Neural cell (in vitro differentiated cells): ENCODE measurements at regions not wholly inside any gene's neighbourhood (a gene's known extent, or its start where the extent isn't known, plus 50 kb on each side); places are given as distances from the start of the nearest gene placed in this dataset.

Experiments
- H2AFZ ChIP-seq: fragments of 200-600, 300-800 bp; sonication (generic), shearing (Covaris generic); 2 replicates; pipeline ENCODE4 v1.6.0; 2014; ENCODE audit warnings: low read depth, mild to moderate bottlenecking, antibody characterized with exemption, low read length, moderate library complexity
- H3F3A ChIP-seq: fragments of 200-600 bp; shearing (Covaris generic); 2 replicates; pipeline ENCODE4 v1.6.1; 2016; ENCODE audit warnings: mild to moderate bottlenecking, moderate library complexity, mixed read lengths, antibody characterized with exemption, low read length; ENCODE audit not compliant: insufficient read depth, poor library complexity, severe bottlenecking
- H3K27ac ChIP-seq: fragments of 200-600, 300-800 bp; sonication (generic), shearing (Covaris generic); 2 replicates; pipeline ENCODE4 v1.5.1; 2014; ENCODE audit warnings: mild to moderate bottlenecking, low read length, moderate library complexity
- H3K27me3 ChIP-seq: fragments of 300-800, 200-600 bp; sonication (generic), shearing (Covaris generic); 2 replicates; pipeline ENCODE4 v1.6.0; 2014; ENCODE audit warnings: mild to moderate bottlenecking, low read depth, low read length, moderate library complexity; ENCODE audit not compliant: insufficient read depth
- H3K36me3 ChIP-seq: fragments of 300-800, 200-600 bp; sonication (generic), shearing (Covaris generic); 2 replicates; pipeline ENCODE4 v1.5.1; 2014; ENCODE audit warnings: mild to moderate bottlenecking, antibody characterized with exemption, low read length, moderate library complexity; ENCODE audit not compliant: insufficient read depth
- H3K4me2 ChIP-seq: fragments of 300-800, 200-600 bp; sonication (generic), shearing (Covaris generic); 2 replicates; pipeline ENCODE4 v1.6.0; 2014; ENCODE audit warnings: mild to moderate bottlenecking, low read length
- H3K4me3 ChIP-seq: fragments of 300-800, 200-600 bp; sonication (generic), shearing (Covaris generic); 2 replicates; pipeline ENCODE4 v1.5.1; 2014; ENCODE audit warnings: mild to moderate bottlenecking, low read length, moderate library complexity
- H3K79me2 ChIP-seq: fragments of 200-600 bp; shearing (Covaris generic); replicated peaks from 2 replicates; pipeline ENCODE4 v1.6.0; 2014; ENCODE audit warnings: mild to moderate bottlenecking, low read length, moderate library complexity; ENCODE audit not compliant: insufficient read depth
- H3K9ac ChIP-seq: fragments of 300-800, 200-600 bp; sonication (generic), shearing (Covaris generic); 2 replicates; pipeline ENCODE4 v1.6.1; 2016; ENCODE audit warnings: mild to moderate bottlenecking, low read length, mixed read lengths
- H3K9me2 ChIP-seq: fragments of 200-600 bp; shearing (Covaris generic); 2 replicates; pipeline ENCODE4 v1.6.1; 2016; ENCODE audit warnings: mild to moderate bottlenecking, low read length, mixed read lengths; ENCODE audit not compliant: insufficient read depth
- H3K9me3 ChIP-seq: fragments of 200-600, 300-800 bp; sonication (generic), shearing (Covaris generic); 2 replicates; pipeline ENCODE4 v1.6.1; 2016; ENCODE audit warnings: mild to moderate bottlenecking, mixed run types, low read length, moderate library complexity, mixed read lengths
- H4K20me1 ChIP-seq: fragments of 200-600 bp; shearing (Covaris generic); 2 replicates; pipeline ENCODE4 v1.6.1; 2016; ENCODE audit warnings: mild to moderate bottlenecking, mixed run types; ENCODE audit not compliant: insufficient read depth
- CTCF ChIP-seq: fragments of 450-650 bp; IDR thresholded peaks from 2 replicates; pipeline ENCODE4 v1.5.1; 2014; ENCODE audit warnings: antibody characterized with exemption, mild to moderate bottlenecking, moderate library complexity; ENCODE audit not compliant: poor library complexity, severe bottlenecking
- EP300 ChIP-seq: fragments of 450-650 bp; conservative IDR thresholded peaks from 2 replicates; pipeline ENCODE4 v1.6.1; 2014; ENCODE audit warnings: antibody characterized with exemption, mild to moderate bottlenecking, moderate library complexity; ENCODE audit not compliant: poor library complexity, severe bottlenecking
- EZH2 ChIP-seq: fragments of 200-600, 300-800 bp; shearing (Covaris generic), sonication (generic); IDR thresholded peaks from 2 replicates; pipeline ENCODE4 v1.6.1; 2014; ENCODE audit warnings: antibody characterized with exemption, low read length, borderline replicate concordance, mild to moderate bottlenecking; ENCODE audit not compliant: insufficient read depth, poor library complexity, severe bottlenecking
- MXI1 ChIP-seq: fragments of 450-650 bp; conservative IDR thresholded peaks from 2 replicates; pipeline ENCODE4 v1.6.1; 2014; ENCODE audit warnings: antibody characterized with exemption, mild to moderate bottlenecking; ENCODE audit not compliant: poor library complexity, severe bottlenecking
- POLR2AphosphoS5 ChIP-seq: IDR thresholded peaks from 2 replicates; pipeline ENCODE4 v1.6.1; 2012
- RAD21 ChIP-seq: fragments of 450-650 bp; conservative IDR thresholded peaks from 2 replicates; pipeline ENCODE4 v1.6.1; 2014; ENCODE audit warnings: antibody characterized with exemption, mild to moderate bottlenecking, moderate library complexity
- REST ChIP-seq: IDR thresholded peaks from 2 replicates; pipeline ENCODE4 v1.6.1; 2012; ENCODE audit warnings: borderline replicate concordance
- SMC3 ChIP-seq: fragments of 450-650 bp; conservative IDR thresholded peaks from 2 replicates; pipeline ENCODE4 v1.6.1; 2014; ENCODE audit warnings: antibody characterized with exemption, mild to moderate bottlenecking, moderate library complexity; ENCODE audit not compliant: poor library complexity
- TAF1 ChIP-seq: IDR thresholded peaks from 2 replicates; pipeline ENCODE4 v1.6.1; 2012; ENCODE audit warnings: low read depth

- Histone ChIP-seq H3K9me2 (no peaks in the 10 kb centered on the region), H3K9ac (no peak overlapping the region), H3K79me2 (no peaks in the 10 kb centered on the region), H3K27me3 (no peaks in the 10 kb centered on the region), H3K36me3 (no peaks in the 10 kb centered on the region), H3F3A (no peaks in the 10 kb centered on the region), H3K4me3 (no peak overlapping the region), H4K20me1 (no peaks in the 10 kb centered on the region), H3K4me2 (no peak overlapping the region), H2AFZ (no peak overlapping the region), H3K9me3 (no peaks in the 10 kb centered on the region), H3K27ac (no peak overlapping the region)
- no peak for TF ChIP-seq EP300
- no peak for TF ChIP-seq CTCF
- no peak for TF ChIP-seq POLR2AphosphoS5
- no peak for TF ChIP-seq MXI1
- TF ChIP-seq RAD21 = no peak
- TF ChIP-seq TAF1 = no peak
- TF ChIP-seq EZH2 = no peak
- no peak for TF ChIP-seq SMC3
- TF ChIP-seq REST = no peak
Observed at GRCh38 chr11:95487938-95488337, 256.9 kb upstream of the SESN3 start.

- Histone ChIP-seq H3F3A (no peaks in the 10 kb centered on the region), H3K79me2 (no peaks in the 10 kb centered on the region), H3K9me2 (no peaks in the 10 kb centered on the region), H3K36me3 (no peaks in the 10 kb centered on the region), H3K4me3 (no peak overlapping the region), H3K27me3 (no peaks in the 10 kb centered on the region), H3K27ac (no peak overlapping the region), H4K20me1 (no peaks in the 10 kb centered on the region), H2AFZ (no peak overlapping the region), H3K9me3 (no peaks in the 10 kb centered on the region), H3K4me2 (no peak overlapping the region), H3K9ac (no peak overlapping the region)
- TF ChIP-seq RAD21 (no peak), REST (no peak), MXI1 (no peak), POLR2AphosphoS5 (no peak)
Observed at GRCh38 chr11:95487391-95487790, 256.4 kb upstream of the SESN3 start.
